Liver (tissue), 8 donors: ENCODE measurements at regions not wholly inside any gene's neighbourhood (a gene's known extent, or its start where the extent isn't known, plus 50 kb on each side); places are given as distances from the start of the nearest gene placed in this dataset.

Experiments
- DNase-seq: peaks from one replicate; pipeline ENCODE4 v3.0.0-alpha.2; 2017; ENCODE audit warnings: low spot score
- H3K27ac ChIP-seq, 2 donors: one replicate each; pipeline ENCODE4 v1.7.0; 2013; ENCODE audit warnings: inconsistent platforms in 2 of 2, low read length in 2 of 2, control low read depth in 1 of 2, low read depth in 1 of 2, mild to moderate bottlenecking in 1 of 2
- H3K27me3 ChIP-seq, 4 donors: one replicate each; pipeline versions ENCODE4 v1.6.1 to v1.7.0; 2013; ENCODE audit warnings: low read length in 3 of 4, inconsistent platforms in 1 of 4, mild to moderate bottlenecking in 1 of 4, moderate library complexity in 1 of 4; ENCODE audit not compliant: control insufficient read depth in 4 of 4, insufficient read depth in 4 of 4
- H3K36me3 ChIP-seq, 4 donors: one replicate each; pipeline versions ENCODE4 v1.6.1 to v1.7.0; 2013; ENCODE audit warnings: low read length in 3 of 4, mild to moderate bottlenecking in 3 of 4, low read depth in 1 of 4, moderate library complexity in 1 of 4; ENCODE audit not compliant: control insufficient read depth in 4 of 4, insufficient read depth in 3 of 4
- H3K4me1 ChIP-seq, 4 donors: one replicate each; pipeline versions ENCODE4 v1.6.1 to v1.7.0; 2013; ENCODE audit warnings: low read length in 3 of 4, mild to moderate bottlenecking in 3 of 4, moderate library complexity in 1 of 4; ENCODE audit not compliant: control insufficient read depth in 4 of 4, insufficient read depth in 4 of 4
- H3K4me3 ChIP-seq, 3 donors: one replicate each; pipeline versions ENCODE4 v1.6.1 to v1.7.0; 2013; ENCODE audit warnings: low read length in 3 of 3, control low read depth in 1 of 3, low read depth in 1 of 3, mild to moderate bottlenecking in 1 of 3
- H3K9ac ChIP-seq, 2 donors: one replicate each; pipeline ENCODE4 v1.7.0; 2013; ENCODE audit warnings: low read length in 2 of 2, mild to moderate bottlenecking in 2 of 2, moderate library complexity in 2 of 2, control low read depth in 1 of 2, low read depth in 1 of 2
- H3K9me3 ChIP-seq, 4 donors: one replicate each; pipeline versions ENCODE4 v1.6.1 to v1.7.0; 2013; ENCODE audit warnings: low read length in 3 of 4; ENCODE audit not compliant: control insufficient read depth in 4 of 4
- CTCF ChIP-seq: fragments of 150-350 bp; IDR thresholded peaks from 2 replicates; pipeline ENCODE4 v1.5.1; 2017; ENCODE audit warnings: improper control_type of control experiment, low read depth, low read length; ENCODE audit not compliant: missing input control
- EGR1 ChIP-seq, 2 donors: IDR thresholded peaks; 2 replicates each; pipeline ENCODE4 v1.6.1; 2016 to 2018; ENCODE audit warnings: antibody characterized with exemption in 2 of 2, low read depth in 2 of 2
- FOXA1 ChIP-seq: IDR thresholded peaks from 2 replicates; pipeline ENCODE4 v1.6.1; 2016; ENCODE audit warnings: antibody characterized with exemption
- FOXA2 ChIP-seq: IDR thresholded peaks from 2 replicates; pipeline ENCODE4 v1.6.1; 2016; ENCODE audit warnings: antibody characterized with exemption
- HNF4A ChIP-seq, 2 donors: conservative IDR thresholded peaks; 2 replicates each; pipeline ENCODE4 v1.6.1; 2016; ENCODE audit warnings: antibody characterized with exemption in 2 of 2, mild to moderate bottlenecking in 2 of 2
- HNF4G ChIP-seq: IDR thresholded peaks from 2 replicates; pipeline ENCODE4 v1.6.1; 2016; ENCODE audit warnings: antibody characterized with exemption
- JUND ChIP-seq, 2 donors: IDR thresholded peaks; 2 replicates each; pipeline ENCODE4 v1.6.1; 2016; ENCODE audit warnings: antibody characterized with exemption in 2 of 2
- MAX ChIP-seq: IDR thresholded peaks from 2 replicates; pipeline ENCODE4 v1.6.1; 2016; ENCODE audit warnings: antibody characterized with exemption
- NR2F2 ChIP-seq: IDR thresholded peaks from 2 replicates; pipeline ENCODE4 v1.6.1; 2016; ENCODE audit warnings: antibody characterized with exemption
- RAD21 ChIP-seq, 2 donors: IDR thresholded peaks; 2 replicates each; pipeline ENCODE4 v1.6.1; 2016; ENCODE audit warnings: antibody characterized with exemption in 2 of 2, mild to moderate bottlenecking in 2 of 2
- RXRA ChIP-seq, 2 donors: IDR thresholded peaks; 2 replicates each; pipeline ENCODE4 v1.6.1; 2017 to 2018; ENCODE audit warnings: antibody characterized with exemption in 2 of 2, mild to moderate bottlenecking in 1 of 2
- SP1 ChIP-seq: IDR thresholded peaks from 2 replicates; pipeline ENCODE4 v1.6.1; 2018; ENCODE audit warnings: antibody characterized with exemption, mild to moderate bottlenecking
- TAF1 ChIP-seq: conservative IDR thresholded peaks from 2 replicates; pipeline ENCODE4 v1.6.1; 2016; ENCODE audit warnings: antibody characterized with exemption, mild to moderate bottlenecking
- YY1 ChIP-seq: IDR thresholded peaks from 2 replicates; pipeline ENCODE4 v1.6.1; 2016; ENCODE audit warnings: antibody characterized with exemption, mild to moderate bottlenecking
- ZBTB33 ChIP-seq: IDR thresholded peaks from 2 replicates; pipeline ENCODE4 v1.6.1; 2016; ENCODE audit warnings: antibody characterized with exemption
- WGBS: extraction: QIAGEN DNeasy Blood & Tissue Kit; methylation state at CpG from one replicate; pipeline ENCODE4 v1.1.7; 2013; 5-methylcytosine and 5-hydroxymethylcytosine counted together
- TF ChIP-seq, protein P1 (sequence below): IDR thresholded peaks from 2 replicates; pipeline ENCODE4 v1.6.1; 2016; ENCODE audit warnings: antibody characterized with exemption, mild to moderate bottlenecking
- TF ChIP-seq, protein P2 (sequence below): IDR thresholded peaks from 2 replicates; pipeline ENCODE4 v1.6.1; 2016; ENCODE audit warnings: antibody characterized with exemption
- donor health status: healthy.
- donor health status: healthy.
- donor health status: healthy.
- donor health status: healthy.
- donor health status: healthy.

GRCh38 chr21:27023186-27023585, 56.3 kb upstream of the ADAMTS5 start (continued):
- no peak for TF ChIP-seq FOXA1
- no peak for TF ChIP-seq JUND (IDR thresholded peaks at IDR 0.05)

- Histone ChIP-seq H3K9me3 (no peaks in the 10 kb centered on the region), H3K4me1 (no peaks in the 10 kb centered on the region), H3K27me3 (no peaks in the 10 kb centered on the region), H3K9ac (no peak overlapping the region), H3K36me3 (no peaks in the 10 kb centered on the region), H3K4me3 (no peak overlapping the region), H3K27ac (no peak overlapping the region)
- TF ChIP-seq HNF4G = no peak
- TF ChIP-seq RAD21 (IDR thresholded peaks at IDR 0.05) = no peak
- TF ChIP-seq NR2F2 = no peak
- no peak for TF ChIP-seq EGR1 (IDR thresholded peaks at IDR 0.05; ENCODE audit: low read depth in 2 of 2)
- no peak for TF ChIP-seq ZBTB33
- no peak for TF ChIP-seq FOXA2
- no peak for TF ChIP-seq HNF4A (conservative IDR thresholded peaks at IDR 0.05)
- TF ChIP-seq YY1 = no peak
- TF ChIP-seq, protein P1, sequence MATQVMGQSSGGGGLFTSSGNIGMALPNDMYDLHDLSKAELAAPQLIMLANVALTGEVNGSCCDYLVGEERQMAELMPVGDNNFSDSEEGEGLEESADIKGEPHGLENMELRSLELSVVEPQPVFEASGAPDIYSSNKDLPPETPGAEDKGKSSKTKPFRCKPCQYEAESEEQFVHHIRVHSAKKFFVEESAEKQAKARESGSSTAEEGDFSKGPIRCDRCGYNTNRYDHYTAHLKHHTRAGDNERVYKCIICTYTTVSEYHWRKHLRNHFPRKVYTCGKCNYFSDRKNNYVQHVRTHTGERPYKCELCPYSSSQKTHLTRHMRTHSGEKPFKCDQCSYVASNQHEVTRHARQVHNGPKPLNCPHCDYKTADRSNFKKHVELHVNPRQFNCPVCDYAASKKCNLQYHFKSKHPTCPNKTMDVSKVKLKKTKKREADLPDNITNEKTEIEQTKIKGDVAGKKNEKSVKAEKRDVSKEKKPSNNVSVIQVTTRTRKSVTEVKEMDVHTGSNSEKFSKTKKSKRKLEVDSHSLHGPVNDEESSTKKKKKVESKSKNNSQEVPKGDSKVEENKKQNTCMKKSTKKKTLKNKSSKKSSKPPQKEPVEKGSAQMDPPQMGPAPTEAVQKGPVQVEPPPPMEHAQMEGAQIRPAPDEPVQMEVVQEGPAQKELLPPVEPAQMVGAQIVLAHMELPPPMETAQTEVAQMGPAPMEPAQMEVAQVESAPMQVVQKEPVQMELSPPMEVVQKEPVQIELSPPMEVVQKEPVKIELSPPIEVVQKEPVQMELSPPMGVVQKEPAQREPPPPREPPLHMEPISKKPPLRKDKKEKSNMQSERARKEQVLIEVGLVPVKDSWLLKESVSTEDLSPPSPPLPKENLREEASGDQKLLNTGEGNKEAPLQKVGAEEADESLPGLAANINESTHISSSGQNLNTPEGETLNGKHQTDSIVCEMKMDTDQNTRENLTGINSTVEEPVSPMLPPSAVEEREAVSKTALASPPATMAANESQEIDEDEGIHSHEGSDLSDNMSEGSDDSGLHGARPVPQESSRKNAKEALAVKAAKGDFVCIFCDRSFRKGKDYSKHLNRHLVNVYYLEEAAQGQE = no peak
- TF ChIP-seq, protein P2, sequence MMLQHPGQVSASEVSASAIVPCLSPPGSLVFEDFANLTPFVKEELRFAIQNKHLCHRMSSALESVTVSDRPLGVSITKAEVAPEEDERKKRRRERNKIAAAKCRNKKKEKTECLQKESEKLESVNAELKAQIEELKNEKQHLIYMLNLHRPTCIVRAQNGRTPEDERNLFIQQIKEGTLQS = no peak
- TF ChIP-seq JUND (IDR thresholded peaks at IDR 0.05) = no peak
- no peak for DNase-seq
- 65% methylated on average over 1 of the region's 1 CpG for WGBS
Measured at GRCh38 chr21:27021801-27022200, 54.9 kb upstream of the ADAMTS5 start.

DNA sequence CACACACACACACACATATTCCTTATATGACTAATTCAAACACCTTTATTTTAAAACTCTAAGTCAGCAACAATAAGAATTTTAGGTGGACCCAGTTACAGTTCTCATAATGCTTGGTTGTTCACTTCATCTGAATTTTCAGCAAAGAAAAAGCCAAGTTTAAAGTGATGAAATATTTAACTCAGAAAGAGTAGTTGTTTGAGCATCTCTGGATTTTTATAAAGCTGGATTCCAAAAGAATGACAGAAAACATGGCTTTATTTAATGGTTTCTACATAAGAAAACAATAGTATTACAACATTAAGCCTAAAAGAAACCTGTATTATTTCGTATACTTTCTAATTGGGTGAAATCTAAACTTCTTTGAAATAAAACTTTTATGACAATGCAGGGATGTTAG, 54.2 kb upstream of the ADAMTS5 start:
- no peak for DNase-seq
- Histone ChIP-seq H3K9me3 (no peaks in the 10 kb centered on the region), H3K4me1 (no peaks in the 10 kb centered on the region), H3K9ac (no peak overlapping the region), H3K27me3 (no peaks in the 10 kb centered on the region), H3K4me3 (no peak overlapping the region), H3K27ac (no peak overlapping the region), H3K36me3 (no peaks in the 10 kb centered on the region)
- WGBS = 86% methylated on average over 1 of the region's 1 CpG
- TF ChIP-seq YY1 = no peak
- no peak for TF ChIP-seq MAX
- TF ChIP-seq, protein P2 = no peak
- TF ChIP-seq FOXA1 = no peak
- no peak for TF ChIP-seq RXRA (IDR thresholded peaks at IDR 0.05)
- TF ChIP-seq TAF1 = no peak
- no peak for TF ChIP-seq JUND (IDR thresholded peaks at IDR 0.05)
- TF ChIP-seq SP1 = no peak
- TF ChIP-seq FOXA2 = no peak
- TF ChIP-seq HNF4A (conservative IDR thresholded peaks at IDR 0.05) = no peak
- no peak for TF ChIP-seq RAD21 (IDR thresholded peaks at IDR 0.05)
- no peak for TF ChIP-seq CTCF
- no peak for TF ChIP-seq EGR1 (IDR thresholded peaks at IDR 0.05; ENCODE audit: low read depth in 2 of 2)
- TF ChIP-seq ZBTB33 = no peak
- no peak for TF ChIP-seq NR2F2
